Right renal cortex interstitium (tissue), 3 donors: ENCODE measurements at regions not wholly inside any gene's neighbourhood (a gene's known extent, or its start where the extent isn't known, plus 50 kb on each side); places are given as distances from the start of the nearest gene placed in this dataset.
"Not testable (repeated sequence)": the region's sequence is repeated elsewhere in the genome, so short reads cannot be mapped to it uniquely, and the experiment has no call there.

ENCODE experiments used
- DNase-seq, 3 donors: peaks; one replicate each; pipeline ENCODE4 v3.0.0-alpha.2; 2013; ENCODE audit warnings: low read depth in 3 of 3, low spot score in 2 of 3

- DNase-seq, result no peak
Observed at GRCh38 chr5:136563489-136563888, 198.1 kb upstream of the TRPC7 start.

- DNase-seq, result peak; percentile 12 to 35 (median 15)
Observed at GRCh38 chr5:136560126-136560525, 194.8 kb upstream of the TRPC7 start.

- no peak for DNase-seq
Observed at GRCh38 chr5:136559651-136560050, 194.3 kb upstream of the TRPC7 start.

GRCh38 chr5:136547096-136547495, 181.8 kb upstream of the TRPC7 start:
- not testable (repeated sequence) for DNase-seq

GRCh38 chr5:136546441-136546840, 181.1 kb upstream of the TRPC7 start:
- DNase-seq, result not testable (repeated sequence)

GRCh38 chr5:136545031-136545430, 179.7 kb upstream of the TRPC7 start:
- DNase-seq, result not testable (repeated sequence)

GRCh38 chr5:136538534-136538933, 173.2 kb upstream of the TRPC7 start:
- no peak for DNase-seq

- DNase-seq, result no peak
Observed at GRCh38 chr5:136529081-136529480, 163.7 kb upstream of the TRPC7 start.

GRCh38 chr5:136528481-136529030, 163.2 kb upstream of the TRPC7 start:
- DNase-seq, result no peak

- no peak for DNase-seq
Observed at GRCh38 chr5:136527311-136527710, 162.0 kb upstream of the TRPC7 start.

- no peak for DNase-seq
Observed at GRCh38 chr5:136526791-136527190, 161.4 kb upstream of the TRPC7 start.

GRCh38 chr5:136526021-136526420, 160.7 kb upstream of the TRPC7 start:
- no peak for DNase-seq

- no peak for DNase-seq
Observed at GRCh38 chr5:136525597-136525996, 160.3 kb upstream of the TRPC7 start.

GRCh38 chr5:136522217-136522956, 157.0 kb upstream of the TRPC7 start:
- DNase-seq, result no peak

GRCh38 chr5:136521696-136522095, 156.4 kb upstream of the TRPC7 start:
- no peak for DNase-seq

GRCh38 chr5:136518814-136519213, 153.5 kb upstream of the TRPC7 start:
- DNase-seq, result no peak

GRCh38 chr5:136518174-136518573, 152.8 kb upstream of the TRPC7 start:
- no peak for DNase-seq

- DNase-seq, result no peak
Observed at GRCh38 chr5:136517755-136518154, 152.4 kb upstream of the TRPC7 start.

GRCh38 chr5:136516637-136517036, 151.3 kb upstream of the TRPC7 start:
- DNase-seq, result no peak

GRCh38 chr5:136513430-136513829, 148.1 kb upstream of the TRPC7 start:
- no peak for DNase-seq

- no peak for DNase-seq
Observed at GRCh38 chr5:136511046-136511445, 145.7 kb upstream of the TRPC7 start.

- DNase-seq, result no peak
Observed at GRCh38 chr5:136510481-136510880, 145.1 kb upstream of the TRPC7 start.

GRCh38 chr5:136506131-136506530, 140.8 kb upstream of the TRPC7 start:
- no peak for DNase-seq
